ENCODE measurements at regions not wholly inside any gene's neighbourhood (a gene's known extent, or its start where the extent isn't known, plus 50 kb on each side); places are given as distances from the start of the nearest gene placed in this dataset.

GRCh38 chr13:26914624-26915023, 154.0 kb upstream of the GPR12 start:
- Histone ChIP-seq H3K14ac (ENCODE audit: insufficient read length) (no peak overlapping the region), H3K18ac (ENCODE audit: extremely low read depth, low read length) (no peak overlapping the region), H3K4me2 (ENCODE audit: insufficient read depth in 1 of 2, low read depth in 2 of 2, low read length in 2 of 2) (no peak overlapping the region), H2AFZ (ENCODE audit: low read length) (0 out of 2 replicates have a peak overlapping the region, but pooled peaks have one; percentile 56), H3K36me3 (ENCODE audit: control insufficient read depth in 2 of 4, insufficient read depth in 4 of 4, low read length in 3 of 4) (no peaks in the 10 kb centered on the region), H2BK15ac (ENCODE audit: low read length) (no peak overlapping the region), H3K23ac (ENCODE audit: insufficient read length) (no peak overlapping the region), H3K27me3 (replicated peaks in 1 of 4; ENCODE audit: control insufficient read depth in 3 of 4, extremely low read depth in 1 of 4, insufficient read depth in 3 of 4, low read length in 3 of 4) (no peaks in the 10 kb centered on the region; a peak in 1 of 7 replicates), H4K20me1 (replicated peaks in 1 of 2; ENCODE audit: control insufficient read depth in 1 of 2, insufficient read depth in 2 of 2, low read length in 2 of 2) (no peaks in the 10 kb centered on the region), H2BK120ac (replicated peaks; ENCODE audit: low read depth, low read length) (no peak overlapping the region), H3K56ac (replicated peaks; ENCODE audit: insufficient read length, low read depth, low read length) (no peak overlapping the region), H2BK20ac (ENCODE audit: low read length) (no peak overlapping the region), H2BK5ac (ENCODE audit: low read depth, low read length) (no peak overlapping the region), H3K79me1 (ENCODE audit: low read depth, low read length) (no peaks in the 10 kb centered on the region), H3K79me2 (ENCODE audit: control insufficient read depth in 1 of 2, insufficient read depth in 2 of 2, low read length in 2 of 2) (no peaks in the 10 kb centered on the region), H2AK5ac (ENCODE audit: low read depth, low read length) (no peak overlapping the region), H4K5ac (ENCODE audit: insufficient read length, low read depth, low read length) (no peak overlapping the region), H3K9ac (replicated peaks in 1 of 4; ENCODE audit: extremely low read depth in 1 of 4, low read depth in 3 of 4, low read length in 3 of 4) (no peak overlapping the region), H3K4me1 (replicated peaks in 1 of 4; ENCODE audit: control insufficient read depth in 3 of 4, insufficient read depth in 4 of 4, low read length in 3 of 4) (no peaks in the 10 kb centered on the region), H4K91ac (replicated peaks; ENCODE audit: insufficient read length, low read length) (no peak overlapping the region), H2BK12ac (ENCODE audit: low read depth, low read length) (no peak overlapping the region), H3K4ac (replicated peaks; ENCODE audit: insufficient read length, low read depth, low read length) (no peak overlapping the region), H4K8ac (ENCODE audit: extremely low read depth, insufficient read depth, low read length) (no peak overlapping the region), H3K27ac (ENCODE audit: low read depth, low read length) (no peak overlapping the region), H3K4me3 (ENCODE audit: extremely low read depth in 1 of 4, insufficient read depth in 2 of 4, low read depth in 3 of 4, low read length in 4 of 4) (no peak overlapping the region), H3K9me3 (ENCODE audit: insufficient read depth in 2 of 2, low read depth in 1 of 2, low read length in 1 of 2) (no peaks in the 10 kb centered on the region), H3K23me2 (ENCODE audit: low read depth, low read length) (no peaks in the 10 kb centered on the region)
- TF ChIP-seq RNF2 (IDR thresholded peaks at IDR 0.05; ENCODE audit: borderline replicate concordance, low read depth, low read length, missing control alignments, poor library complexity, severe bottlenecking) (no peak), KDM5A (IDR thresholded peaks at IDR 0.05; ENCODE audit: low read length) (no peak), JUN (IDR thresholded peaks at IDR 0.05; ENCODE audit: low read depth, low read length) (no peak), RXRA (IDR thresholded peaks at IDR 0.05; ENCODE audit: insufficient read depth, low read depth, low read length) (no peak), MAX (IDR thresholded peaks at IDR 0.05) (no peak), RFX5 (IDR thresholded peaks at IDR 0.05; ENCODE audit: borderline replicate concordance, low read depth, low read length) (no peak), EZH2 (IDR thresholded peaks at IDR 0.05; ENCODE audit: low read depth, low read length, severe bottlenecking) (no peak), ZNF274 (IDR thresholded peaks at IDR 0.05; ENCODE audit: borderline replicate concordance, extremely low read depth, low read length) (no peak), YY1 (IDR thresholded peaks at IDR 0.05; ENCODE audit: low read depth, low read length) (no peak)
- ChIA-PET POLR2A (ENCODE audit: partially characterized antibody) (no interaction called here), CTCF (ENCODE audit: partially characterized antibody) (interaction anchor here (0.6 to 2.8 kb wide), 11 partner anchors 12 to 447 kb away, joined by 3 to 10 read pairs (median 3); no protein-coding TSS in a partner anchor)
- DNase-seq (ENCODE audit: low read depth in 1 of 2, low spot score in 2 of 2) (no peak), FAIRE-seq (no peak)
- 94% methylated on average over 7 of the region's 7 CpGs; no CpG with 5 or more reads in 1 of the 2 experiments for WGBS, 2 experiments (ENCODE audit: extremely low coverage in 1 of 2, insufficient coverage in 1 of 2, insufficient read length in 1 of 2, insufficient replicate concordance in 2 of 2, low coverage in 1 of 2, low lambda C conversion rate in 2 of 2, missing lambda C conversion rate in 1 of 2)

Data from H1 (cell line).